NT2/D1 (cell line): ENCODE measurements at regions not wholly inside any gene's neighbourhood (a gene's known extent, or its start where the extent isn't known, plus 50 kb on each side); places are given as distances from the start of the nearest gene placed in this dataset.

Source experiments
- YY1 ChIP-seq: IDR thresholded peaks from 2 replicates; pipeline ENCODE4 v1.6.1; 2011; ENCODE audit not compliant: insufficient read length, insufficient read depth
- ZNF274 ChIP-seq: IDR thresholded peaks from 2 replicates; pipeline ENCODE4 v1.6.1; 2011; ENCODE audit warnings: mild to moderate bottlenecking, low read depth, low read length

DNA sequence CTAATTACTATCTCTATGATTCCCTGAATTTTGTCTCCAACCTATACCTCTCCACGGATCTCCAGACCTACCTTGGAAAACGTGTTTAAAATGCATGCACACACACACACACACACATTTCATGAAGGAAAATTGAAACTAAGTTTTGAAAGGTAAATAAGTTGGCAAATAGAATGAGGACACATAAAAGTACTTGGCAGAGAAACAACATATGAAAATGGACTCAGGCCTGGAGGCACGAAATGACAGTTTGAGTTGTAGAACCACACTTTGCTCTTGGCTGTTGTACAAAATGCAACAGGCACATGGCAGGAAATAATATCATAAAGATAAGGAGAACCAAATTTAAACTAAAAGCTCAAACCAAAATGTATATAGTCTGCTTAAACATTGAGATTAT, 868.1 kb upstream of the CNTNAP5 start:
- TF ChIP-seq YY1 (no peak), ZNF274 (no peak)
